GM20000 (cell line): ENCODE measurements at regions not wholly inside any gene's neighbourhood (a gene's known extent, or its start where the extent isn't known, plus 50 kb on each side); places are given as distances from the start of the nearest gene placed in this dataset.

Experiments
- DNase-seq: peaks from one replicate; pipeline ENCODE4 v3.0.0; 2012; ENCODE audit warnings: low spot score
- TF ChIP-seq, protein P1 (sequence below): IDR thresholded peaks from 2 replicates; pipeline ENCODE4 v1.5.1; 2012; ENCODE audit warnings: mild to moderate bottlenecking, control low read depth; ENCODE audit errors: extremely low read depth, missing control alignments

DNA sequence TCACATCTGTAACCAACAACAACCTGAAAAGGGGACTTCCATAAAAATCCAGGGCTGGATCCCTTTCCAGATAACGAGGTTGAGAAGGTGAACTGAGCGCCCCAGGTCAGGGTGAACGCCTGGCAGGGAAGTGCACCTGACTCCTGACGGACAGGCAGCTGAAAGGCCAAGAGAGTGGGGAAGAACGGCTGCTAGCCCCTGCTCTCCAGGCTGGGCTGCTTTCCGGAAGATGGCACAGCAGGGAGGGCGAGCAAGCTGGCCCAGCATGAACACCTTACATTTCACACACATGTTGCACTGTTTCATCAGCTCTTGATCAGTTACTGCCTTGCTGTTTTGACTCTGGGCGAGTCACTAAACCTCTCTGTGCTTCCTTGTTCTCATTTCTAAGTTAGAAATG is 127.2 kb upstream of the IQSEC1 start:
- DNase-seq: no peak
- TF ChIP-seq, protein P1, sequence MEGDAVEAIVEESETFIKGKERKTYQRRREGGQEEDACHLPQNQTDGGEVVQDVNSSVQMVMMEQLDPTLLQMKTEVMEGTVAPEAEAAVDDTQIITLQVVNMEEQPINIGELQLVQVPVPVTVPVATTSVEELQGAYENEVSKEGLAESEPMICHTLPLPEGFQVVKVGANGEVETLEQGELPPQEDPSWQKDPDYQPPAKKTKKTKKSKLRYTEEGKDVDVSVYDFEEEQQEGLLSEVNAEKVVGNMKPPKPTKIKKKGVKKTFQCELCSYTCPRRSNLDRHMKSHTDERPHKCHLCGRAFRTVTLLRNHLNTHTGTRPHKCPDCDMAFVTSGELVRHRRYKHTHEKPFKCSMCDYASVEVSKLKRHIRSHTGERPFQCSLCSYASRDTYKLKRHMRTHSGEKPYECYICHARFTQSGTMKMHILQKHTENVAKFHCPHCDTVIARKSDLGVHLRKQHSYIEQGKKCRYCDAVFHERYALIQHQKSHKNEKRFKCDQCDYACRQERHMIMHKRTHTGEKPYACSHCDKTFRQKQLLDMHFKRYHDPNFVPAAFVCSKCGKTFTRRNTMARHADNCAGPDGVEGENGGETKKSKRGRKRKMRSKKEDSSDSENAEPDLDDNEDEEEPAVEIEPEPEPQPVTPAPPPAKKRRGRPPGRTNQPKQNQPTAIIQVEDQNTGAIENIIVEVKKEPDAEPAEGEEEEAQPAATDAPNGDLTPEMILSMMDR: no peak

DNA sequence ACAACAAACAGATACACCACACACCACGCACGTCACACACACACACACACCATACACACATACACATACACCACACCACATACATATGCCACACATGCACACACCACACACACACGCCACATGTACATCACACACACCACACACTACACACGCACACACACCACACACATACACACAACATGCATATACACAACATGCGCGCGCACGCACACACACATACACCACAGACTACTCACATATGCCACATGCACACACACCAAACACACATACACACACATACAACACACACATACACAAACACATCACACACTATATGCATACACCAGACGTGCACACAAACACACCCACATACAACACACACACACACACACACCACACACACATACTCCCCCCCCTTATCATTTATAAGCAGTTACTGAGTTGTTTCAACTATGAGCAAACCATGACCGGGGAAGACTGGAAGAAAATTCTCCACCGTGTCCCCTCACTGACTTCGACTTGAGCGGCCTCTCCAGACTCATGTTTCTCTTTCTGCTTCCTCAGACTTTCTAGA is 126.7 kb upstream of the IQSEC1 start:
- TF ChIP-seq, protein P1: no peak
- DNase-seq: no peak

DNA sequence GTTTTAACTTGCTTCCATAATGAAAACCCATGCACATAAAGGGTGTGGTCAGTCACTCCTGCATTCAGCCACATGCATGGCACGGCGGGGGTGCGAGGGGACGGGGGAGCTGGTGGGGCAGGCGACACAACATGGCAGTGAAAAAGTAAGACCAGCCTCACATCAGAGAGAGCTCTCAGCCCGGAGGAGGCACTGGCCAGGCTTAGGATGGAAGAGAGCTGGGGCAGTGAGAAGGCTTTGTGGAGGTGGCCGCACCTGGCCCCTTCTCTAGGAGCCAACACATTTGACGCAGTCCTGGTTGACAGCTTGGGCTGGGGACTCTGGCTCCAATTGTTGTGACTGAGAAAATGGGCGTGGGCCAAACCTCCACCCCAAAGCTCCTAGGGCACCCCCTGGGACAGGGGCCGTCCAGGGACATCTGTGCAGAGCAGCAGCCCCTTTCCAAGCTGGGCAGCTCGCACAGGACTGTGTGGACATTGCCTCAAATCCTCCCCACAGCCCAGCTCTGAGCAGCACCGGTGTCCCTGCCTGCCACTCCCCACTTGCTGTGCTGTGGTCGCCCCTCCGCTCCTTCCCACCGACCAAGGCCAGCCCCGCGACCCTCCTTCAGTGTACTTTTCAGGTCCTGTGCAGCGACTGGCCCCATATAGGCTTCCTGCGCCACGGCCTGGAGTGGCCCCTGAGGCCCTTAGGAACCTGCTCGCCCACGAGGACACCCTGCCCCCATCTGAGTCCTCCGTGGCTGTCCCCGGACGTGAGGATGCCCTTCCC is 126.0 kb upstream of the IQSEC1 start:
- TF ChIP-seq, protein P1: no peak
- no peak for DNase-seq

DNA sequence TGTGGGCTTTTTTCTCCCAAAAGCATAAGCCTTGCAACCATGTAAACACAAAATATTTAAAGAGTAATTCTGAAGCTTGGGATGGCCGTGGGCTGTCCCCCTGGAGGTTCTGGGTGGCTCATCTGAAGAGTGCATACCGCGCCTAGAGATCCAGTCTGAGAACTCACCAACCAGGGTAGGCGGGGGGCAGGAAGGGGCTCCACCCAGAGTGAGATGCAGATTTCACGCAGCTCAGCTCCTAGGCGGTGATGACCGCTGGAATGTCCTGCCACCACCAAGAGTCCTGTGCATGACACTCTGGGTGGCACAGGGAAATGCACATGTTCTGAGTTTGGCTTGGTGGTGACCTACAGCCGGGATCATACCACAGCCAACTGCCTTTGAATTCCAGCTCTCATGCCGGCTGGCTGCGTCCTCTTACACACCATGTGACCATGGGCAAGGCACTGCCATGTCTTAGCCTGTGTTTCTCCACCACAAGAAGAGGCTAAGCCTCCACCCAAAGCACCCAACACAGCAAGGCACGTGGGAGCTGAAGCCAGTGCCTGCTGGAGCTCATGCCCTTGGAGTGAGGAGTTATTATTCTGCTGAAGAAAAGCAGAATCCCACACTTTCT is 125.1 kb upstream of the IQSEC1 start:
- TF ChIP-seq, protein P1: no peak
- DNase-seq: no peak

DNA sequence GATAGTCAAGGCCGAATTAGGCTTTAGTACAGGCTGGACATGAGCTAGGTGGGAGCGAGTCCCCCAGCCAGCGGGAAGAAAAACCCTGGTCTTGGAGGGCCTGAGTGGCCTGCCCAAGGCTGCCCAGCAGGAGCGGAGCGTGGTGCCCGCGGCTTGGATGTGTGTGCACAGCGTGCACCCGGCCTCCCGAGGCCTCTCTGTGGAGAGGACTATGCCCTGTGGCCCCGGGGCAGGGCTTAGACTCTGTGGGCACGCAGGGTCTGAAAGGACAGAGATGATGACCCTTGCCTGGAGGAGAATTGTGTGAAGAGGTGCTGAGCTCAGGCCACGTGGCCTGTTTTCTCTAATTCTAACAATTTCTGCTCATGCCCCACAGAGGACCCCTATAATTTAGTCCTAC is 124.6 kb upstream of the IQSEC1 start:
- TF ChIP-seq, protein P1: no peak
- no peak for DNase-seq

DNA sequence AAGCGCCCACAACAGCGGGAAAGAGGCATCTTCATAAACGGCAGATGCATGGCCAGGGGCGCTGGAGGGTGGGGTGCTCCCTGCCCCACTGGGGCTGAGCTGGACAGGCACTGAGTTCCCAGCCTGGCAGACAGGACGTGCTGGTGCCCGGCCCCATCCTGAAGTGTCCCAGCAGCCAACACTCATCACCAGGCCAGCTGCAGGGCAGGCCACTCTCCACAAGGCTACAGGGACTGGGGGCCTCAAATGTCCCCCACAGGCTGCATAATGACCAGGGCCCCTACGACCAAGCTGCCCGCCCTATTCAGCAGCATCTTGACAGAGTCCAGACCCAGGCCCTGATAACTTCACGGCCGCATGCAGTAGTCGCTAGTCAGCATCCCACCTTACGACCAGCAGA is 124.1 kb upstream of the IQSEC1 start:
- TF ChIP-seq, protein P1: no peak
- DNase-seq: no peak

DNA sequence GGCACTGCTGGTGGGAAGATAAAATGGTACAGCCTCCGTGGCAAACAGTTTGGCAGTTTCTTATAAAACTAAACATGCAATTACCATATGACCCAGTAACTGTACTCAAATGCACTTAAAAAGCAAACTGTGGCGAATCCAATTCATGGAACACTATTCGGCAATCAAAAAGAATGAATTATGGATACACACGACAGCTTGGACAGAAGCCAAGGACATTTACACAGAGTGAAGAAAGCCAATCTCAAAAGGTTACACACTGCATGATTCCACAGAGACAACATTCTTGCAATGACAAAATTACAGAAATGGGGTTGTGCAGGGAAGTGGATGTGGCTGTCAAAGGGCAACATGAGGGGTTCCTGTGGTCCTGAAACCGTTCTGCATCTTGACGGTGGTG is 122.1 kb upstream of the IQSEC1 start:
- TF ChIP-seq, protein P1: no peak
- no peak for DNase-seq
